ENCODE measurements at regions not wholly inside any gene's neighbourhood (a gene's known extent, or its start where the extent isn't known, plus 50 kb on each side); places are given as distances from the start of the nearest gene placed in this dataset.
A peak's percentile ranks its signal among the peaks of the same experiment; 100 is the strongest.
"Not testable (repeated sequence)": the region's sequence is repeated elsewhere in the genome, so short reads cannot be mapped to it uniquely, and the experiment has no call there.

DNA sequence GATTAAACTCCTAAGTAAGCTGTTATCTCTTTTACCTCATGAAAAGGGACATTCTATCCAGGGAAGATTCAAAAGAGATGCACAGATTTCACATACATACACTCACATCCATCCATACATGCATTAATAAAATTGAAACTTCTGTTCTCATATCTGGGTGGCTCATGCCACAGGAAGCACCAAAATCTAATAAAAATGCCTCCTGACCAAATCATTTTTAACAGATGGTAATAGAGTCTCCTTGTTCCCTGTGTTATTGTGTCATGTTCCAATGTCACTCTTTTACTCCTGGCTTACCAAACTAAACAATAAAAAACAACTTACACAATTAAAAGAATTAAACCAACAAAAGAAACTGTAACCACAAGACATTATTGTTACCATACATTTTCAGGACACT, 742.1 kb upstream of the MANEA start:
- TF ChIP-seq, protein P1, sequence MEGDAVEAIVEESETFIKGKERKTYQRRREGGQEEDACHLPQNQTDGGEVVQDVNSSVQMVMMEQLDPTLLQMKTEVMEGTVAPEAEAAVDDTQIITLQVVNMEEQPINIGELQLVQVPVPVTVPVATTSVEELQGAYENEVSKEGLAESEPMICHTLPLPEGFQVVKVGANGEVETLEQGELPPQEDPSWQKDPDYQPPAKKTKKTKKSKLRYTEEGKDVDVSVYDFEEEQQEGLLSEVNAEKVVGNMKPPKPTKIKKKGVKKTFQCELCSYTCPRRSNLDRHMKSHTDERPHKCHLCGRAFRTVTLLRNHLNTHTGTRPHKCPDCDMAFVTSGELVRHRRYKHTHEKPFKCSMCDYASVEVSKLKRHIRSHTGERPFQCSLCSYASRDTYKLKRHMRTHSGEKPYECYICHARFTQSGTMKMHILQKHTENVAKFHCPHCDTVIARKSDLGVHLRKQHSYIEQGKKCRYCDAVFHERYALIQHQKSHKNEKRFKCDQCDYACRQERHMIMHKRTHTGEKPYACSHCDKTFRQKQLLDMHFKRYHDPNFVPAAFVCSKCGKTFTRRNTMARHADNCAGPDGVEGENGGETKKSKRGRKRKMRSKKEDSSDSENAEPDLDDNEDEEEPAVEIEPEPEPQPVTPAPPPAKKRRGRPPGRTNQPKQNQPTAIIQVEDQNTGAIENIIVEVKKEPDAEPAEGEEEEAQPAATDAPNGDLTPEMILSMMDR (IDR thresholded peaks at IDR 0.05; ENCODE audit: low read depth, low read length) = no peak
- Histone ChIP-seq H3K4me1 (ENCODE audit: low read length) (no peaks in the 10 kb centered on the region), H3K4me2 (ENCODE audit: low read length) (no peak overlapping the region), H3K36me3 (replicated peaks; ENCODE audit: low read depth, low read length) (no peaks in the 10 kb centered on the region), H3K4me3 (ENCODE audit: low read length) (no peak overlapping the region), H3K27me3 (ENCODE audit: low read depth, low read length) (no peaks in the 10 kb centered on the region), H3K27ac (ENCODE audit: low read length) (no peak overlapping the region), H3K79me2 (ENCODE audit: low read length) (no peaks in the 10 kb centered on the region), H3K9me3 (ENCODE audit: insufficient read depth, low read length) (no peaks in the 10 kb centered on the region), H4K20me1 (ENCODE audit: insufficient read depth, low read length) (no peaks in the 10 kb centered on the region), H3K9ac (ENCODE audit: low read length) (no peak overlapping the region), H2AFZ (ENCODE audit: low read depth, low read length) (no peak overlapping the region)

DNA sequence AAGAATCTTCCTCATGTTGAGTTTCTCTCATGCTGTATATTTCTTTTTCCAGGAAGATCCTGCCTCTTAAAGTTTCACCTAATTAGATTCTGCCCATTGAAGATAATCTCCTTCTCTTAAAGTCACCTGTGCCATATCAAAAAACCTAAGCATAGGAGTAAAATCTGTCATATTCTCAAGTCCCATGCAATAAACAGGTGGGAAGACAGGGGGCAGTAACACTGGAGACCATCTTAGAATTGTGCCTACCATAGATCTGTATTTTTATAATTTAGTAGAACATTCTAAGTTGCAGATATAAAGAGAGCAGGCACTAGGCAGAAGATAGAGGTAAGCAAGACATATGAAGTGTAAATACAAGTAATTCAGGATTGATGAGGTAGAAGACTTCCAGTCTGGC, 763.5 kb upstream of the MANEA start:
- Histone ChIP-seq H3K27ac (ENCODE audit: low read length) (no peak overlapping the region), H3K4me3 (ENCODE audit: low read length) (no peak overlapping the region), H4K20me1 (ENCODE audit: insufficient read depth, low read length) (no peaks in the 10 kb centered on the region), H3K36me3 (replicated peaks; ENCODE audit: low read depth, low read length) (no peaks in the 10 kb centered on the region), H3K9me3 (ENCODE audit: insufficient read depth, low read length) (no peaks in the 10 kb centered on the region), H3K27me3 (ENCODE audit: low read depth, low read length) (no peaks in the 10 kb centered on the region), H3K9ac (ENCODE audit: low read length) (no peak overlapping the region), H3K4me2 (ENCODE audit: low read length) (no peak overlapping the region), H3K4me1 (ENCODE audit: low read length) (peaks cover 7% of the 10 kb centered on the region; the same call in 1 of the 2 replicates), H3K79me2 (ENCODE audit: low read length) (no peaks in the 10 kb centered on the region), H2AFZ (ENCODE audit: low read depth, low read length) (no peak overlapping the region)
- TF ChIP-seq EZH2phosphoT487 (IDR thresholded peaks at IDR 0.05; ENCODE audit: low read depth) = no peak

DNA sequence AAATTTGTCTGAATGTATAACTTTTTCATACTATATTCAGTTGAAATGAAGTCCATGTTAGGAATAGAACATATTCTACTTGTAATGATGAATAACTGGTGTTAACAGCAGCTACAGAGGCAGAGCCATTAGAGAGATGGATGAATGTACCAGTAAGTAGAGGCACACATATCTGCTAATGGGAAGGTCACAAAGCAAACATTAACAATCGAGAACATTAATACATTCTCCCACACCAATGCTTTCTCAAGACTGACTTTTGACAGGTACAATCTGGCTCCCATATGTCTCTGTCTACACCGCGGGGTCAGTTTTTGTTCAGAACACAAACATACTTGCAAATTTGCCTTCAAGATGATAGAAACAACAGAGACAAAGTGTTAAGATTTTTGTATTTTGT, 776.0 kb upstream of the MANEA start:
- Histone ChIP-seq H4K20me1 (ENCODE audit: insufficient read depth, low read length) (no peaks in the 10 kb centered on the region), H3K4me1 (ENCODE audit: low read length) (no peaks in the 10 kb centered on the region), H3K27me3 (ENCODE audit: low read depth, low read length) (no peaks in the 10 kb centered on the region), H3K27ac (ENCODE audit: low read length) (no peak overlapping the region), H3K4me3 (ENCODE audit: low read length) (no peak overlapping the region), H3K9me3 (ENCODE audit: insufficient read depth, low read length) (no peaks in the 10 kb centered on the region), H3K79me2 (ENCODE audit: low read length) (no peaks in the 10 kb centered on the region), H3K36me3 (replicated peaks; ENCODE audit: low read depth, low read length) (no peaks in the 10 kb centered on the region), H3K9ac (ENCODE audit: low read length) (no peak overlapping the region), H3K4me2 (ENCODE audit: low read length) (no peak overlapping the region), H2AFZ (ENCODE audit: low read depth, low read length) (no peak overlapping the region)
- TF ChIP-seq, protein P1 (IDR thresholded peaks at IDR 0.05; ENCODE audit: low read depth, low read length) = no peak
- no peak for TF ChIP-seq EZH2phosphoT487 (IDR thresholded peaks at IDR 0.05; ENCODE audit: low read depth)

DNA sequence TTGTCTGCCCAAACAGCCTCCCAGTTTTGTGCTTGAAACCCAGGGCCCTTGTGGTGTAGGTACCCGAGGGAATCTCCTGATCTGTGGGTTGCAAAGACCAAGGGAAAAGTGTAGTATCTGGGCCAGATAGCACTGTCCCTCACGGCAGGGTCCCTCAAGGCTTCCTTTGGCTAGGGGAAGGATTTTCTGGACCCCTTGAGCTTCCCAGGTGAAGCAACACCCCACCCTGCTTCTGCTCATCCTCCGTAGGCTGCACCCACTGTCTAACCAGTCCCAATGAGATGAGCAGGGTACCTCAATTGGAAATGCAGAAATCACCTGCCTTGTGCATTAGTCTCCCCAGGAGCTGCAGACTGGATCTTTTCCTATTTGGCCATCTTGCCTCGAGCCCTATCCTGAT, 791.8 kb upstream of the MANEA start:
- no peaks in the 10 kb centered on the region for H3K27me3 ChIP-seq (ENCODE audit: low read depth, low read length)
- H3K4me3 ChIP-seq (ENCODE audit: low read length) = no peak overlapping the region
- H2AFZ ChIP-seq (ENCODE audit: low read depth, low read length) = peak overlapping the region; percentile 60; the same call in 1 of the 2 replicates
- no peaks in the 10 kb centered on the region for H3K79me2 ChIP-seq (ENCODE audit: low read length)
- no peak overlapping the region for H3K9ac ChIP-seq (ENCODE audit: low read length)
- no peaks in the 10 kb centered on the region for H3K9me3 ChIP-seq (ENCODE audit: insufficient read depth, low read length)
- no peaks in the 10 kb centered on the region; the same call in 1 of the 2 replicates for H3K4me1 ChIP-seq (ENCODE audit: low read length)
- no peak for TF ChIP-seq EZH2phosphoT487 (IDR thresholded peaks at IDR 0.05; ENCODE audit: low read depth)
- TF ChIP-seq, protein P1 (IDR thresholded peaks at IDR 0.05; ENCODE audit: low read depth, low read length) = no peak
- H3K36me3 ChIP-seq (replicated peaks; ENCODE audit: low read depth, low read length) = no peaks in the 10 kb centered on the region
- H3K27ac ChIP-seq (ENCODE audit: low read length) = no peak overlapping the region
- no peaks in the 10 kb centered on the region for H4K20me1 ChIP-seq (ENCODE audit: insufficient read depth, low read length)
- H3K4me2 ChIP-seq (ENCODE audit: low read length) = no peak overlapping the region

DNA sequence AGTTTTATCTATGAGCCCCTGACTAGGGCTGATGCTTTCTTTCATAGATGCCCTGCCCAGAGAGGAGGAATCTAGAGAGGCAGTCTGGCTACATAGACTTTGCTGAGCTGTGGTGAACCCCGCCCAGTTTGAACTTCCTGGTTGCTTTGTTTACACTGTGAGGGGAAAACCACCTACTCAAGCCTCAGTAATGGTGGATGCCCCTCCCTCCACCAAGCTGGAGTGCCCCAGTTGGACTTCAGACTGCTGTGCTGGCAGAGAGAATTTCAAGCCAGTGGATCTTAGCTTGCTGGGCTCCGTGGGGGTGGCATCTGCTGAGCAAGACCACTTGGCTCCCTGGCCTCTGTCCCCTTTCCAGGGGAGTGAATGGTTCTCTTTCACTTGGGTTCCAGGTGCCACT, 792.3 kb upstream of the MANEA start:
- not testable (repeated sequence) for H4K20me1 ChIP-seq (ENCODE audit: insufficient read depth, low read length); H3K27ac ChIP-seq (ENCODE audit: low read length)

More for the DNA sequence above, 792.3 kb upstream of the MANEA start:
- H3K79me2 ChIP-seq (ENCODE audit: low read length); H3K4me2 ChIP-seq (ENCODE audit: low read length); H3K36me3 ChIP-seq (replicated peaks; ENCODE audit: low read depth, low read length); H3K4me3 ChIP-seq (ENCODE audit: low read length); H3K9ac ChIP-seq (ENCODE audit: low read length); H3K4me1 ChIP-seq (ENCODE audit: low read length); H3K27me3 ChIP-seq (ENCODE audit: low read depth, low read length); H3K9me3 ChIP-seq (ENCODE audit: insufficient read depth, low read length): not testable (repeated sequence)
- peak overlapping the region; percentile 60; the same call in 1 of the 2 replicates for H2AFZ ChIP-seq (ENCODE audit: low read depth, low read length)

All from OCI-LY3 (cell line).